D341Med (cell line): ENCODE measurements at regions not wholly inside any gene's neighbourhood (a gene's known extent, or its start where the extent isn't known, plus 50 kb on each side); places are given as distances from the start of the nearest gene placed in this dataset.

ENCODE experiments used
- DNase-seq: peaks from one replicate; pipeline ENCODE4 v3.0.0; 2012; ENCODE audit warnings: low spot score

- no peak for DNase-seq
These were observed 367.2 kb upstream of the LMO3 start for GRCh38 chr12:16972923-16973770.

DNA sequence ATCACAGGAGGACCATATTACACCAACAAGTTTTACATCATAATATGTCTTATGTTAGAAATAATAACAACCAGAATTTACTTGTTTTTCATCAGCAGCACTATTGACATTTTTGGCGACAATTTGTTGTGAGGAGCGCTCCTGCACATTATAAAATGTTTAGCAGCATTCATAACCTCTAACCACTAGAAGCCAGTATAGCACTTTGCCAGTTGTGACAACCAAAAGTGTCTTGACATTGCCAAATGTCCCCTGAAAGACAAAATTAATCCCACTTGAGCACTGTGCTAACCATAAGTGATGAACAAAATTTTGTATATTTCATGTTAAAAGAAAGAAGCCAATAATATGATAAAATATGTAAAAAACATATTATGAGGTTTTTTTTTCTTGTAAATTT, 356.9 kb upstream of the LMO3 start:
- DNase-seq = no peak

DNA sequence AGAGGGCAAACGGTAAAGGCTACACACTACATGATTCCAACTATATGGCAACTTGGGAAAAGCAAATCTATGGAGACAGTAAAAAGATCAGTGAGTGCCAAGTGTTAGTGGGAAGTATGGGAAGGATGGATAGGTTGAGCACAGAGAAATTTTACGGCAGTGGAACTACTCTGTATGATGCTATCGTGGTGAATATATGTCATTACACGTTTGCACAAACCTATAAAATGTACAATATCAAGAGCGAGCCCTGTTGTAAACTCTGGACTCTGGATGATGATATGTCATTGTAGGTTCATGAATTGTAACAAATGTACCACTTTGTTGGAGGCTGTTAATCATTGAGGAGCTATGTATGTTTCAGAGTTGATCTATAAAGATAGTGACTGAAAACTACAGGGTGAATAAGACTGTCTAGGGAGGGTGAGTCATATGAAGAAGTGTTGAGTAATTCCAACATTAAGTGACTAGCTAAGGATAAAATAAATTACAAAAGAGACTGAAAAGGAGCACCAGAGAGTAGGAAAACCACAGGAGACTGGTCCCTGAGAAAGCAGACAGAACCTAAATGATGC, 349.2 kb upstream of the LMO3 start:
- DNase-seq = no peak

- peak; percentile 24 for DNase-seq
These were observed 344.1 kb upstream of the LMO3 start for GRCh38 chr12:16949871-16950667.

DNA sequence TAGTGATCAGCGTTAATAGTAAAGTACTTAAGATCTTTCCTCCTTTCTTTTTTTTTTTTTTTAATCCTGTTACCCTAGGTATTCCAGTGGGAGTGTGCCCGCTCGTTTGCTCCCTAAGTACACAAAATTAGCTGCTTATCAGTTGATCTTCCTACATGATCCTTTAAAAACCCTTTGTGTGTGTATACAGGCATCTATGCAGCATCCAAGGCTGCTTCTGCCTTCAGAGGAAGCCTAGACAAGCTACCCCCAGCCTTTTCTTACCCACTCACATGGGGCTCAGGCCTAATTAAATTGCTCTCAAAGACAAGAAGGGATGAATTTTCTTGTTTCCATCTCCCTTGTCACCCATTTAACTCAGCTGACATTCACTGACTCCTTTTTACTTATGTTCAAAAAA, 343.4 kb upstream of the LMO3 start:
- DNase-seq = peak; percentile 70

DNA sequence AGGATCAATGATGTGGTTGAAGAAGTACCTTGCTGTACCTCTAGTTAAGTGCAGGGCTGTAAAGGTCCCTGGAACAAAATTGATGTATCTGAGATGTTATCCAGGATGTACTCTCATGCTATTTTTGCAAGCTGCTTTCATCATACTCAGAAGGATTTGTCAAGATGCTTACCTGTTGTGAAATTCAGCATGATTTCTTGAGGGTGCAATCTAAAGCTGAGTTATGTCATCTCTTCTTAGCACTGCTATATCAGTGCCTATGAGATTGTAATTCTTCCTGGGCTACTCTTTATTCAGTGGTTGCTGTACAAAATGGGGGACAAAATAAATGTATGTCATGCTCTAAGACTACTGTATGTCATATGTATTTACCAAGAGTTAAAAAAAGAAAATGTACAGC, 340.7 kb upstream of the LMO3 start:
- DNase-seq = no peak

DNA sequence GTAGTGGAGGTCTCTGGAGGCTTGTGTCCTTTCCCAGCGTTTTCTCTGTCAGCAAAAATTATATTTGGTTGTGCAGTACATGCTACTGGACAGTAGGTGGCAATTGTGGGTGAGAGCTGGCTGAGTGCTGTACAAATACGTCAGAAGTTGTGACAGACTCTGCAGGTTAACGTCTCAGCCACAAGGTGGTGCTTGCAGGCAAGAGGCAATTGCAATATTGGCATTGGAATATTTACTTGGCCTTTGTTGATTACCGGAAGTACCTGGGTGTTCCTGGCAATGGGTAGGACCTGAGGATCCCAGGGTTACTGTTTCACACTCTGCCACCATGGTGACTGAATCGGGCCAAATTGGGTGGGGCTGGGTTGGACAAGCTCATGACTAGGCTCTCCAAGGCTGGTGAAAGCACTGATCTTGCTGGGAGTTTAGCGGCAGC, 333.9 kb upstream of the LMO3 start:
- peak; percentile 83 for DNase-seq

GRCh38 chr12:16927259-16927658, 321.3 kb upstream of the LMO3 start:
- DNase-seq = no peak

DNA sequence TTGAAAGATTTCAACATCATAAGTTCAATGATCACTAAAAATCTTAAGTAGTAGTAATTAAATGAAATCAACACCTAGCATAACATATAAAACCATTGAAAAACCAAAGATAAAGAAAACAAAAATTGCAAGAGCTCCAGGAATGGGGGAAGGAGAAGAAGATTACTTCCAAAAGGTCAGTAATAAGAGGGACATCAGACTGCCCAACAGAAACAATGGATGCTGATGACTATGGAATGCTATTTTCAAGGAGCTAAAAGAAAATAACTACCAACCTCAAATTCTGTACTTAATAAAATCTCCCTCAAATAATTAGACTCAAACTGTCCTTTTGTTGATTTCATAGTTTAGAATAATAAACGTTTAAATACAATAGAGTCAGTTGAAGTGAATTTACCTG, 314.5 kb upstream of the LMO3 start:
- no peak for DNase-seq

DNA sequence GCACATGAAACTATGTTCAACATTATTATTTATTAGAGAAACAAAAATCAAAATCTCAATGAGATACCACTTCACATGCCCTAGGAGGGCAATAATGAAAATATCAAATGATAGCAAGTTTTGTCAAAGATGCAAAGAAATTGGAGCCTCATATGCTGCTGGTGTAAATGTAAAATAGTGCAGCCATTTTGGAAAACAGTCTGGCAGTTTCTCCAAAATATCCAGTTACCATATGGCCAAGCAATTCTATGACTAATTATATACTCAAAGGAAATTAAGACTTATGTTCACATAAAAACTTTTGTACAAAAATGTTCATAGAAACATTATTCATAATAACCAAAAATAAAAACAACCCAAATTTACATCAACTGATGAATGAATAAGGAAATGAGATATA, 313.6 kb upstream of the LMO3 start:
- no peak for DNase-seq

- DNase-seq = no peak
These were observed 308.9 kb upstream of the LMO3 start for GRCh38 chr12:16914853-16915252.

- no peak for DNase-seq
These were observed 308.0 kb upstream of the LMO3 start for GRCh38 chr12:16913832-16914490.

GRCh38 chr12:16901946-16902345, 296.0 kb upstream of the LMO3 start:
- DNase-seq = no peak

DNA sequence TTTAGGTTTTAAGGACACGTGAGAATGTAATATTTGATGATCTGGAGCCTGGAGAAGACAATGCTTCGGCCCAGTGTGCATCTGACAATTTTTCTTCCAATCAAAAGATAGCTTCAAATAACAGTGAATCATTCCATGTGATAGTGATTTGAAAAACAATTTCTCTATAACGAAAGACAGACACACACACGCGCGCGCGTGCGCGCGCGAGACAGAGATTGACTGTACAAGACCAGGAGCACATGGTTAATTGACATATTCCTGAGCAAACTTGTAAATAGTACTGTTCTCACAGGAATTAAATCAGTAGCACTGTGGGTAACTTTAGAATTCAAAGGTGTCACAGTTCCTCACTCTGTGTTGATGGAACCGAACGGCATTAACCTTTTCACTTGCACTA, 287.5 kb upstream of the LMO3 start:
- DNase-seq = no peak

- no peak for DNase-seq
These were observed 285.7 kb upstream of the LMO3 start for GRCh38 chr12:16891673-16892072.

DNA sequence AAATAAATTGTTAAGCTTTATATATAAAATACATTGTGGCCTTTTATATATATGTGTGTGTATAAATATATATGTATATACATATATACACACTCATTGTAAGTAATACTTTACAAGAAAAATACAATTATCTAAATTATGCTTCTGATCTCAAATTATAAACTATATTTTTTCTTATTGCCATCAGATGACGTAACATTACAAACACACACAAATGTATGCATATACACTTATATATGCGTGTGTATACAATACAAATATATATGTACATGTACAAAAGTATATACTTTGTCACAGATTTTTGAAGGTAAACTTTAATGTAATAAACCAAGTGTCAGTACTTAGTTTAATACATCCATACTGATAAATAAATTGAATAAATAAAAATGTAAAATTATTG, 278.9 kb upstream of the LMO3 start:
- no peak for DNase-seq

DNA sequence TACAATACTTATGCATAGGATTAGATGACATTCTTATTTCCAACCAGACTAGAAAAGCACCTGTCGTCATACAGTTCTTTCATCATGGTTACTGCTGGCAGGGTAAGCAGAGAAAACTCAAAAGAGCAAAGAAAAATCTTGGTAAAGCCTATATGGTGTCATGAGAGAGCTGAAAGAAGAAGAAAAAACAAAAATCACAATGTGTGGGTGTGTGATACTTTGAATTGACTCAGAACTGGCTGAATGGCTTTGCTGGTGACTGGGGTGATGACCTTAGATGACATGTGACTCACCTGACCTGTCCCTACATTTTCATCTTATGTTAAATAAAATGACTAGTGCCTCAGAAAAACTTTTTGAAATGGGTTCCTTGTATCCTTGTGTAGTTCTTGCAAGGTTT, 278.1 kb upstream of the LMO3 start:
- no peak for DNase-seq

- no peak for DNase-seq
These were observed 276.1 kb upstream of the LMO3 start for GRCh38 chr12:16881986-16882570.

GRCh38 chr12:16880864-16881285, 274.9 kb upstream of the LMO3 start:
- DNase-seq = peak; percentile 67

DNA sequence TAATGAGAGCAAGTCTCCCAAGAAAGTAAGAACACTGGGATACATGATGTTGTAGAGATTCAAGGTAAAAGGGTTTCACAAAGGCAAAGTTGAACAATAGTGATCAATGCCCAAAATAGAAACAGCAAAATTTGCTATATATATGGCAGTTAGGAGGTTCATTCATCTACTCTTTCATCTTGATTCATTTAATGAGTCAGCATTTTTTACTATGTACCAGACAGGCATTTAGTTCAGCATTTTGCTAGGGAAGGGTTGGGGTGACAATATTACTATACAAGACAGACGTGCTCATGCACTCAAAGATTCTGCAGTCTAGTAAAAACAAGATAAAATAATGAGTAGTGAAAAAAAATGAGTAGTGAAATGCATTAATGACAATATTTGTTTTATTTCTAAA, 264.9 kb upstream of the LMO3 start:
- no peak for DNase-seq

- DNase-seq = no peak
These were observed 257.8 kb upstream of the LMO3 start for GRCh38 chr12:16863742-16864141.

GRCh38 chr12:16857456-16857923, 251.5 kb upstream of the LMO3 start:
- DNase-seq = no peak
